ENCODE measurements at regions not wholly inside any gene's neighbourhood (a gene's known extent, or its start where the extent isn't known, plus 50 kb on each side); places are given as distances from the start of the nearest gene placed in this dataset.
"Not testable (repeated sequence)": the region's sequence is repeated elsewhere in the genome, so short reads cannot be mapped to it uniquely, and the experiment has no call there.

GRCh38 chr16:22638393-22639206 is 127.9 kb downstream of the NPIPB5 start:
- TF ChIP-seq EZH2phosphoT487 (IDR thresholded peaks at IDR 0.05; ENCODE audit: borderline replicate concordance, low read length) (no peak), CTCF (IDR thresholded peaks at IDR 0.05; ENCODE audit: low read depth, low read length, poor library complexity, severe bottlenecking) (no peak)
- Histone ChIP-seq H3F3A (ENCODE audit: control insufficient read depth, insufficient read depth) (no peaks in the 10 kb centered on the region), H3K9me2 (replicated peaks; ENCODE audit: control insufficient read depth, low read length) (no peaks in the 10 kb centered on the region), H3K4me2 (ENCODE audit: low read length) (no peak overlapping the region), H3K9me3 (ENCODE audit: control insufficient read depth, insufficient read depth, low read length) (no peaks in the 10 kb centered on the region), H3K4me1 (ENCODE audit: control insufficient read depth, low read length) (no peaks in the 10 kb centered on the region), H3K4me3 (ENCODE audit: low read length) (no peak overlapping the region), H3K79me2 (ENCODE audit: control insufficient read depth, low read length) (no peaks in the 10 kb centered on the region), H3K27ac (ENCODE audit: low read depth, low read length) (no peak overlapping the region), H3K36me3 (ENCODE audit: control insufficient read depth, low read length) (no peaks in the 10 kb centered on the region), H3K27me3 (ENCODE audit: control insufficient read depth, low read length) (peaks cover 30% of the 10 kb centered on the region), H4K20me1 (ENCODE audit: control insufficient read depth, insufficient read depth, low read depth, low read length) (no peaks in the 10 kb centered on the region)

DNA sequence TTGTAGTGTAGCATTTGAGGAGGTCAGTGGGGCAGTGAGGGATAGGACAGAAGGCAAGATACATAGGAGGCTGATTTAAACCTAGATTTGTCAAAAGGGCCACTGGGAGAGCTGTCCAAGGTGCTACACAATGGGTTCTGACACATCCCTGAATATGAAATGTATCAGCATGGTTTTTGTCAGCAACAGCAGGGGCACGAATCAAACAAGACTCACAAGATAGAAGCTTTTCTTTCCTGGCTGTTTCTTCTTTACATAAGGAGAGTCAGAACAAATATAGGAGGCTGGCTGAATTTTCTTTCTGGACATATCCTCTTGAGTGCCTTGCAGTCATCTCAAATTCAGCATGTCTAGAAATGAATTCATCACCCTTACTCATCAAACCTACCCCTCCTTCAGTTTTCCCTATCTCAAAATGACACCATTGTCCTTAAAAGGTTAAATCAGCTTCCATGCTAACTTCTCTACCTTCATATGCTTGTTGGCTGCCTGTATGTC is 130.5 kb downstream of the NPIPB5 start:
- Histone ChIP-seq H3K4me3 (ENCODE audit: low read length) (no peak overlapping the region), H3K36me3 (ENCODE audit: control insufficient read depth, low read length) (no peaks in the 10 kb centered on the region), H3K27me3 (ENCODE audit: control insufficient read depth, low read length) (peaks cover 27% of the 10 kb centered on the region), H3K27ac (ENCODE audit: low read depth, low read length) (no peak overlapping the region), H3K79me2 (ENCODE audit: control insufficient read depth, low read length) (no peaks in the 10 kb centered on the region), H3K9me2 (replicated peaks; ENCODE audit: control insufficient read depth, low read length) (no peaks in the 10 kb centered on the region), H4K20me1 (ENCODE audit: control insufficient read depth, insufficient read depth, low read depth, low read length) (no peaks in the 10 kb centered on the region), H3K4me2 (ENCODE audit: low read length) (no peak overlapping the region), H3K4me1 (ENCODE audit: control insufficient read depth, low read length) (no peaks in the 10 kb centered on the region), H3K9me3 (ENCODE audit: control insufficient read depth, insufficient read depth, low read length) (no peaks in the 10 kb centered on the region), H3F3A (ENCODE audit: control insufficient read depth, insufficient read depth) (no peaks in the 10 kb centered on the region)
- TF ChIP-seq EZH2phosphoT487 (IDR thresholded peaks at IDR 0.05; ENCODE audit: borderline replicate concordance, low read length) (no peak), CTCF (IDR thresholded peaks at IDR 0.05; ENCODE audit: low read depth, low read length, poor library complexity, severe bottlenecking) (no peak)

GRCh38 chr16:22642416-22643088 is 131.9 kb downstream of the NPIPB5 start:
- Histone ChIP-seq H3K4me1 (ENCODE audit: control insufficient read depth, low read length) (no peaks in the 10 kb centered on the region), H3K4me2 (ENCODE audit: low read length) (no peak overlapping the region), H3K9me3 (ENCODE audit: control insufficient read depth, insufficient read depth, low read length) (no peaks in the 10 kb centered on the region), H3K27ac (ENCODE audit: low read depth, low read length) (no peak overlapping the region), H4K20me1 (ENCODE audit: control insufficient read depth, insufficient read depth, low read depth, low read length) (no peaks in the 10 kb centered on the region), H3K4me3 (ENCODE audit: low read length) (no peak overlapping the region), H3K9me2 (replicated peaks; ENCODE audit: control insufficient read depth, low read length) (no peaks in the 10 kb centered on the region), H3K27me3 (ENCODE audit: control insufficient read depth, low read length) (peaks cover 36% of the 10 kb centered on the region), H3K79me2 (ENCODE audit: control insufficient read depth, low read length) (no peaks in the 10 kb centered on the region), H3F3A (ENCODE audit: control insufficient read depth, insufficient read depth) (no peaks in the 10 kb centered on the region), H3K36me3 (ENCODE audit: control insufficient read depth, low read length) (no peaks in the 10 kb centered on the region)
- TF ChIP-seq CTCF (IDR thresholded peaks at IDR 0.05; ENCODE audit: low read depth, low read length, poor library complexity, severe bottlenecking), result no peak
- TF ChIP-seq EZH2phosphoT487 (IDR thresholded peaks at IDR 0.05; ENCODE audit: borderline replicate concordance, low read length), result no peak

GRCh38 chr16:22643203-22643602 is 132.5 kb downstream of the NPIPB5 start:
- not testable (repeated sequence) for H3K9me3 ChIP-seq (ENCODE audit: control insufficient read depth, insufficient read depth, low read length); H3F3A ChIP-seq (ENCODE audit: control insufficient read depth, insufficient read depth); H3K36me3 ChIP-seq (ENCODE audit: control insufficient read depth, low read length); H3K9me2 ChIP-seq (replicated peaks; ENCODE audit: control insufficient read depth, low read length); H3K4me2 ChIP-seq (ENCODE audit: low read length); H3K27ac ChIP-seq (ENCODE audit: low read depth, low read length); H4K20me1 ChIP-seq (ENCODE audit: control insufficient read depth, insufficient read depth, low read depth, low read length); H3K79me2 ChIP-seq (ENCODE audit: control insufficient read depth, low read length); H3K4me3 ChIP-seq (ENCODE audit: low read length); H3K4me1 ChIP-seq (ENCODE audit: control insufficient read depth, low read length)
- peaks cover 39% of the 10 kb centered on the region for H3K27me3 ChIP-seq (ENCODE audit: control insufficient read depth, low read length)
